Glomerular visceral epithelial cell (primary cell): ENCODE measurements at regions not wholly inside any gene's neighbourhood (a gene's known extent, or its start where the extent isn't known, plus 50 kb on each side); places are given as distances from the start of the nearest gene placed in this dataset.

Source experiments
- DNase-seq: peaks from one replicate; pipeline ENCODE4 v3.0.0-alpha.2; 2016; ENCODE audit errors: extremely low spot score

GRCh38 chr12:92650228-92650822 lies 52.5 kb upstream of the PLEKHG7 start:
- no peak for DNase-seq

GRCh38 chr12:92649511-92650227 lies 53.1 kb upstream of the PLEKHG7 start:
- DNase-seq, result peak; percentile 68

- no peak for DNase-seq
Observed at GRCh38 chr12:92648242-92649031, 54.4 kb upstream of the PLEKHG7 start.

- DNase-seq, result no peak
Observed at GRCh38 chr12:92641291-92641690, 61.5 kb upstream of the PLEKHG7 start.

GRCh38 chr12:92640691-92641090 lies 62.1 kb upstream of the PLEKHG7 start:
- no peak for DNase-seq

GRCh38 chr12:92639017-92639416 lies 63.8 kb upstream of the PLEKHG7 start:
- DNase-seq, result no peak

- no peak for DNase-seq
Observed at GRCh38 chr12:92634730-92635129, 68.1 kb upstream of the PLEKHG7 start.

- no peak for DNase-seq
Observed at GRCh38 chr12:92634202-92634601, 68.6 kb upstream of the PLEKHG7 start.

GRCh38 chr12:92630968-92631367 lies 71.8 kb upstream of the PLEKHG7 start:
- no peak for DNase-seq

GRCh38 chr12:92629349-92630065 lies 73.3 kb upstream of the PLEKHG7 start:
- peak; percentile 87 for DNase-seq

- peak; percentile 56 for DNase-seq
Observed at GRCh38 chr12:92628476-92628875, 74.3 kb upstream of the PLEKHG7 start.

GRCh38 chr12:92627511-92627910 lies 75.3 kb upstream of the PLEKHG7 start:
- no peak for DNase-seq

- no peak for DNase-seq
Observed at GRCh38 chr12:92625639-92626310, 77.0 kb upstream of the PLEKHG7 start.

- DNase-seq, result peak; percentile 43
Observed at GRCh38 chr12:92624236-92624635, 78.6 kb upstream of the PLEKHG7 start.

GRCh38 chr12:92623386-92623785 lies 79.4 kb upstream of the PLEKHG7 start:
- DNase-seq, result no peak

- DNase-seq, result no peak
Observed at GRCh38 chr12:92621833-92622232, 81.0 kb upstream of the PLEKHG7 start.

- DNase-seq, result no peak
Observed at GRCh38 chr12:92621312-92621711, 81.5 kb upstream of the PLEKHG7 start.

GRCh38 chr12:92619730-92620684 lies 82.8 kb upstream of the PLEKHG7 start:
- DNase-seq, result no peak

- DNase-seq, result no peak
Observed at GRCh38 chr12:92619026-92619425, 83.8 kb upstream of the PLEKHG7 start.

- DNase-seq, result no peak
Observed at GRCh38 chr12:92615703-92616102, 87.1 kb upstream of the PLEKHG7 start.
